GM19468 (cell line): ENCODE measurements at regions not wholly inside any gene's neighbourhood (a gene's known extent, or its start where the extent isn't known, plus 50 kb on each side); places are given as distances from the start of the nearest gene placed in this dataset.

Source experiments
- ATAC-seq: cut with Tn5 transposase; IDR thresholded peaks from one replicate; pipeline ENCODE4 v1.9.1; 2021; ENCODE audit warnings: mild to moderate bottlenecking, moderate library complexity, moderate number of reproducible peaks; ENCODE audit not compliant: unreplicated experiment; ENCODE audit errors: extremely low read depth

DNA sequence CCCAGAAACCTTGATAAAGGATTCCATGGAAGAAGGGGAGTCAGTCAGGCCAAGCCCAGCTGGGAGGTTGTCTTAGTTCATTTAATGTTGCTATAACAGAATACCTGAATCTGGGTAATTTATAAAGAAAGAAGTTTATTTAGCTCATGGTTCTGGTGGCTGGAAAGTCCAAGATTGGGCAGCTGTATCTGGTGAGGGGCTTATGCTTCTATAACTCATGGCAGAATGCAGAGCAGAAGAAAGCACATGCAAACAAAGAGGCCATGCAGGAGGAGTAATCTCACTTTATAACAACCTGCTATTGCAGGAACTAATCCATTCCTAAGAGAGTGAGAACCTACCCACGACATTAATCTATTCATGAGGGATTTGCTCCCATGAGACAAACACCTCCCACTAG, 54.2 kb upstream of the ANKRD1 start:
- no peak for ATAC-seq

DNA sequence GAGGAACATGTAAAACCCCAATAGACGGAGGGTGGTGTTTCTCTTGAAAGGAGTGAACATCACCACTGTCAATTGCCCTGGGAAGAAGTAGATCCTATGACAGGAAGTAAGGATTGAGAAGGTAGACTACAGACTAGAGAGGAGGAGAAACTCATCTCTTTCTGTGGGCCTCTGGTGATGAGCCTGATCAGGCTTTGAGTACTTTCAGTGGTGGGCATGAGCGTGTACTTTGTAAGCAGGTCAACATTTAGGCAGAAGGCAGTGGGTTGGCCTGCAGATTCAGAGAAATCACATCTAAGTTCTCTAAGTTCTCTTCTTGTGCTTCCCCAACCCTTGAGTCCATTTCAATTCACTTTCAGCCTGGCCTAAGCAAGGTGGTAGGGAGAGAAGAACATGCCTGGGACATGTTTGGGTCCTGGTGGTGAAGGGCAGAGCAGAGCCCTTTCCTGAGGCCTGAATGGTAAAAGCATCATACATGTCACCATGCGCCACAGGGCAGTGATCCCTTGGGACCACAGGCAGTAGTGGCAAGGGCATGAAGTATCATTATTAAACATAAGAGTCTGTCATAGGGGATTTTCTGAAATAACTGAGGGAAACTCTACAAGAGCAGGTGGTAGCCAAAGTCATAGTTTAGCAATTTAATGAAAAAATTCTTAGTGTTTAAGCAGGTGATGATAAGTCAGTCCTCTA, 56.4 kb upstream of the ANKRD1 start:
- peak; percentile 25 for ATAC-seq

DNA sequence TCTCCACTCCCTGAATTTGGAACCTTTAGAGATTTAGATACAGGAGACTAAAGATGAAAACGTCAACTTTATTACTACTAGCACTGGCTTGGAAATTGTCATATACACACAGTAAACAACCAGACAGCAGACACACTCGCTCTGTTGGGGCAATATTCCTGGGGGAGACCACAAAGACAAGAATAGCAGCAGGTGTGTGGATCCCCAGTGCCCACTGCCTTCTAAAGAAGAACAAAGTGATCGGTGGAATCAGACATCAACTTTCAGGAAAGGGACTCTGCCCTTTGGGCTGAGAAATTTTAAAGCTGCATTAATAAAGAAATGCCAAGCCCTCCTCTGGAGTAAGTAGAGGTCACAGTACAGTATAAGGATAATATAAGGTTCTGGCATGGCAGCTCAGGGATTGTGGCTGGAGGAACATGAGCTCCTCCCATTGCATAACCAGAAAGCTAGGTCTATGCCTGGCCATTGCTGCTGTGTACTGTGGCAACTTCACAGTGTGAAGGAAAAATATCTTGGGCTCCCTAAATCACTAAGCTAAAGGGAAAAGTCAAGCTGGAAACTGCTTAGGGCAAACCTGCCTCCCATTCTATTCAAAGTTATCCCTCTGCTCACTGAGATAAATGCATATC, 57.1 kb upstream of the ANKRD1 start:
- ATAC-seq: no peak

DNA sequence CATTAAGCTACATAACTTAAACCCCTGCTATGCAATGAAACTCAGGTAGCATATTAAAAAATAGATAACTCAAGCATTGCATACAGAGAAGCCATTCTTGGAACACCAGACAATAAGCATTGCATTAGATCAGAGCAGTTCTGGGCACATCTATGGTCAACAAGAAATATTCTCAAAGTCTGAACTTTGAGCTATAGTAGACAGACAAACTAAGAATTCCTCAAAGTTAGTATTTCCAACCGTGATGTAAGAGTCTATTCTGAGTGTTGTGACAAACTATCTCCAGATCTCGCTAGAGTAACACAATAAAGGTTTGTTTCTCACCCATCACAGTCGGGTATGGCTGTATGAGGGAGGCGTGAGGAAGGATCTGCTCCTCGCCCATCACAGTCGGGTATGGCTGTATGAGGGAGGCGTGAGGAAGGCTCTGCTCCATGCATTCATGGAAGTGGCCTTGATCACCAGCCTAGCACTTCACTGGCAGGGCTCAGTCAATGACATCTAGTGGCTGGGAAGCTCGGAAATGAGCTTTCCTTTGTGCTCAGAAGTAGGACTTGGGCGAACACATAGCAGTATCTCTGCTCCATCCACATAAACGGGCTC, 61.6 kb upstream of the ANKRD1 start:
- no peak for ATAC-seq

DNA sequence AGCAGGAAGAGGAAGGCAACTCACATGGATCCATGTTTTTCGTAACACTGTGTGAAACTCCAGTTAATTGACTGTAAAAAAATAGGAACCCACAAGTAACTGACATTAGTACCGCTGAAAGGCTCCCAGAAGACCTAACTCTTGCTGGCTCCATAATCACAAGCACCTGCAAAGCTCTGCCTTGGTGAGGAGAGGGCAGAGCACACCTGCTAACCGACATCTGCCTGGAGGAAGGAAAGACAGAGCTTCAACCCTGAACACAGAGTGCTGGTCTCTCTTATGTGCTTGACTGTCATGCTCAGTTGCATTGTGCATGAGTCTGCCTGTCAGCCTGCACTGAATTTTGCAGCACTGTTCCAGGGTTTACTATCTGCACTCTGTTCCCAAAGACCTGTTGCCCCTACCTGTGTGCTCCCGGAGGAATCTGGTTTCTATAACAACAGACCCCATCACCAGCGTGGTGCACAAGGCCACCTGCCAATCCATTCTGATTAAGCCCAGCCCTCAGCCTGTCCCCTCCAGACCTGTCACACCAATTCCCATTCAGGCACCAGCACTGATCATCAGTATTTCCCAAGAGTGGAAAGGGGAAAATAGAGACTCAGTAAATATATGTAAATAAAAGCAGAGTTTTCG, 63.1 kb upstream of the ANKRD1 start:
- no peak for ATAC-seq

DNA sequence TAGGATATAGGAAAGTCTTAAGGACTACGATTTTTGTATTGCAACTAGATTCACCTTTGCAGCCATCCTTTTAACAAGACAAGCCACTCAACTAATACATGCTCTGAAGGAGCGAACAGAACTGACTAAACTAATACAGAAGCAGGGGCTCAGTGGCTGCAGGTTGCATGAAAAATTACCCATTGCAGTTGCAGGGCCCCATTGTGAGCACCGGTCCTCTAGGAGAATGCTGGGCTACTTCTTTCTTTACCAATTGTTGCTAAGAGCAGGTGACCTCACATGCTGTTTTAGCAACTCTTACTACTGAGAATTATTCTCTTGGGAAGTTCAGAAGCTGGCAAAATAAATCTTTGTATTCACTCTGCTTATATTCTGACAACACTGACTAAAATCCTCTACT, 64.0 kb upstream of the ANKRD1 start:
- no peak for ATAC-seq

DNA sequence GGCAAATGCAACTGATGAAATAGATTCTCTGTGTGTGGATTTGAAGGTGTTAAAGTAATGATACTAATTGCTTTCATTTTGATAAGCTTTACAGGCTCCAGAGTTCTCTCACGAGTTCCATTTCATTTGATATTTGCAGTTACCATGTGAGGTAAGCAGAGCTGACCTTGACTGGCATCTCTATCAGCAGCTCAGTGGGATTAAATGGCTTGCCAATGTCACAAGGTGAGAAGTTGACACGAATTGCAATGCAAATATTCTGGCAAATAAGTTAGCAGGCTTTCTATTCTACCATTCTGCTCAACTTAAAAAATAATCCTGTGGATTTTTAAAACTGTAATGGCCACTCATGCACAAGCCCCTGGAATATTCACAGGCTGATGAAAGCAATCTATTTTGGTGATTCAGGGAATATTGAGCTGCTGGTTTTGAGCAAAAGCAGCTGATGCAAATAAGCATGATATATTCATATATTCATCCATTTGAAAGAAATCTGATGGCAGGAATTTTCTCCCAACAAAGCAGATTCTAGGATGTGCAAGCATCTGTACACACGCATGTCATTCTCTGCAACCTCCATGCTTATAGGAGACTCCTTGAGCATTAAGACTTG, 64.5 kb upstream of the ANKRD1 start:
- ATAC-seq: no peak

DNA sequence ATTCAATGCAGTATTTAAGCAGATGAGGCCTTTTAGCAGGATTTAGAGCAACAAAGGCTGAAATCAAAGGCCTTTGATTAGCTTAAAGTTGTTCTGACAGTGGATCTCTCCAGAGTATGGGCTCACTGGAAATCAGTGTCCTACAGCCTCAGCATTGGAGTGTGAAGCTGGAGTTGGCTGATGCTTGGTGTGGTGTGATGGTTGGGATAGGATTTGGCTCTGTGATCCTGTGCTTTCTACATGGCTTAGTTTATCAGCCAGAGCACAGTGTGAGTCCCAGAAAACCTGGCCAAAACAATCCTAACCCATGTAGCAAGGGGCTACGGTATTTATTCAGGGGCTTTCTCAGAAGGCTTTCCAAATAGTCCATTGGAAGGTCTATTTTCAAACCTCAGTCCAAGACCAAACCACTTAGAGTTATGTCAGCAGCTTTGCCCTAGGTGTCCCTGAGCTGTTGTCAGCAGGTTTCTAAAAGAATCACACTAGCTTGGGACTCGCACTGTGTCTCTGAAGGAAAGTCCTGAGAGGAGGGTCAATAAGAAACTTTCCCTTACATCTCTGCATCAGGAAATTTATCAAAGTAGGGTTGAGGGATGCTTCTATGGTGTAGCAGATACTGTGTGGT, 65.4 kb upstream of the ANKRD1 start:
- no peak for ATAC-seq

DNA sequence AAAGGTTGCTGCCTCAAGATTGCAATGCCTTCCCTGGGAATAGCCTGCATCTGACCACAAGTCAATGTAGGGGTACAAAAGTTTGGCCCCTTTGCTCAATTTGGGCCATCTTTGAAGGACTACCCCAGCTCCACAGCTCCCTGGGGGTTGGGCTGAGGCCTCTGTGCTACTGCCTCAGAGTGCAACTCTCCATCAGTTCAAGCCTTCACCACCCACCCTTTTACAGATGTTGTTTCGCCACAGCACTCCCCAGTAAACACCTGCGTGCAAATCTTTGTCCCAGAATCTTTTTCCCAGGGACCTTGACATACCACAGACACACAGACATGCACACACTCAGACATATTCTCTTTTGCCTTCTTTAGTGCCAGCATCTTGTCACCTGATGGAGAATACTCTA, 66.0 kb upstream of the ANKRD1 start:
- ATAC-seq: no peak

DNA sequence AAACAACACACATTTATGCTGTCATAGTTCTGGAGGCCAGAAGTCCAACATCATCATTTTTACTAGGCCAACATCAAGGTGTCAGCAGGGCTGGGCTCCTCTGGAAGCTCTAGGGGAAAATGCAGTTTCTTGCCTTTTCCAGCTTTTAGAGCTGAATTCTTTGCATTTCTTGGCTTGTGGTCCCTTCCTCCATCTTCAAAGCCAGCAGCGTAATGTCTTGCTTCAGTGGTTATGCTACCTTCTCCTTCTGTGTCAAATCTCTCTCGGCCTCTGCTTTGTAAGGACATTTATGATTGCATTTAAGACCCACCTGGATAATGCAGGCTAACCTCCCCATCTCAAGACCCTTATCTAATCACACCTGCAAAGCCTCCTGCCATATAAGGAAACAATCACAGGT, 66.5 kb upstream of the ANKRD1 start:
- no peak for ATAC-seq

DNA sequence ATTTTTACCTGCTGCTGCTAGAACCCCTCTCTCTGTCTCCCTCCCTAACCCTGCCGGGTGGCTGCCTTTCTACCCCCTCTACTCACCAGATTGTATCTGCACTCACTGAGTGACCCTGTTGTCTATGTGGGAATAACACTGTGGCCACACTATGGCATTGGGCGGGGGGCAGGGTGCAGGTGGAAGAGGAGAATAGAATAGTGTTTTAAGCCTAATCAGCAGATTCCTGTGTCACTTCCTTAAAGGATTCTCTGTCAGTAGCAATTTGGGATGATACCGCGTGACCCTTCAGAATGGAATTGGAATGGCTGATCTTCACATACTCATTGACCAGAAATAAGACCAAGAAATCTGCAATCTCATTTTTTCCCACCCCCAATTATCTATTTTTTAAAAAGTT, 67.1 kb upstream of the ANKRD1 start:
- no peak for ATAC-seq

DNA sequence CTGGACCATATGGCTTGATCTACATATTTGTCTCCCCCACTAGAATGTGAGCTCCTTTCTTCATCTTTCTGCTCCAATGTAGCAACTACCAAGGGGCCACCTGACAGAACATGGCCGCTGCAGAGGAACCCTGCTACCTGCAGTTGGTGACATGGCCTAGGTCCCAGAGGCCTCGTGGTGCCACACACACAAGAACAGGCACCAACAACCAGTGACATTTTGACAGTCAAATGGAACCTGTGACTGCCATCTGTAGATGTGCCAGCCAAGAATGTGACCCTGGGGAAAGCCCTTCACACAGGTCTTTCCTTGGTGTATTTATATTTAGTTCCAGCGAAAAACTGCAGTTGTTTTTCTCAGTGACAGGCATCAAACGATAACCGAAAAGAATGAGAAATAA, 67.9 kb upstream of the ANKRD1 start:
- ATAC-seq: no peak

DNA sequence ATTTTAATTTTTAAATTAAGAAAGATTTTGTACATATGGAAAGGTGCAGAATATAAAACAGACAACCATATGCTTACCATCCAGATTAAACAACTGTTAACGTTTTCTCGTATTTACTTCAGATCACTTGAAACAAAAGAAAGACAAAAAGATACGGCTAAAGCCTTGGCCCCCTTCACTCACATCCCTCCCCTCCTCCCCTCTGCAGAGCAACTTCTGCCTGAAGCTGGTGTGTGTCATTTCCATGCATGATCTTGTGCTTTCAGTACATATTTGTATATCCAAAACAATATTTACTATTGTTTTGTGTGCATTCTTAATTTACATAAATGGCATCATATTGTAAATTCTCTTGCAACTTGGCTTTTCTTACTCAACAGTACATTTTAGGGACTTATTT, 68.5 kb upstream of the ANKRD1 start:
- ATAC-seq: no peak

DNA sequence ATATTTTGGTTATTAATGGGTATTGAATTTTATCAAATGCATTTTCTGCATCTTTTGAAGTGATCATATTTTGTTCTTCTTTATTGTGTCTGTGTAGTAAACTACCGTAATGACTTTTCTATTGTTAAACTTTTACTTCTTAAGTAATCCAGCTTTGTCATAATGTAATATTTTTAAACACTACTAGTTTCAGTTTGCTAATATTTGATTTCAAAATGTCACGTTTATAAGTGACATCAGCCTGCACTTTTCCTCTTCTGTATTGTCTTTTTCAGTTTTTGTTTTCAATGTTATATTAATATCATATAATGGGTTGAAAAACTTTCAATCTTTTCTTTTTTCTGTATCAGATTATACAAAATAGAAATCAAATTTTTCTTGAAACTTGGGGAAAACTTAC, 71.6 kb upstream of the ANKRD1 start:
- no peak for ATAC-seq

DNA sequence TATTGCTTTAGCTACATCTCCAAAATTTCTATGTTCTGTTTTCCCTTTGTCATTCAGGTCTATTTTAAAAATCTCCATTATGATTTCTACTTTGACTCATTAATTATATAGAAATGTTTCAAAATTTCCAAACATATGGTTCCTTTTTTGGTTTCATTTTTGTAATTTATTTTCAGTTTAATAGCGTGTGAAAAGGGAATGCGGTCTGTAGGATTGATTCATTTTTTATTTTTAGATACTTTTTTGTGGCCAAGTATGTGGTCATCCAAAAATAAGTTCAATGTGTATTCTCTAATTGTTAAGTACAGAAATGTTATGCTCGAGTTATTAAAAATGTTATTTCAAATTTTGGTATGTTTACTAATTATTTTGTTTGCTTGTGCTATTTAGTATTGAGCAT, 72.5 kb upstream of the ANKRD1 start:
- ATAC-seq: no peak

DNA sequence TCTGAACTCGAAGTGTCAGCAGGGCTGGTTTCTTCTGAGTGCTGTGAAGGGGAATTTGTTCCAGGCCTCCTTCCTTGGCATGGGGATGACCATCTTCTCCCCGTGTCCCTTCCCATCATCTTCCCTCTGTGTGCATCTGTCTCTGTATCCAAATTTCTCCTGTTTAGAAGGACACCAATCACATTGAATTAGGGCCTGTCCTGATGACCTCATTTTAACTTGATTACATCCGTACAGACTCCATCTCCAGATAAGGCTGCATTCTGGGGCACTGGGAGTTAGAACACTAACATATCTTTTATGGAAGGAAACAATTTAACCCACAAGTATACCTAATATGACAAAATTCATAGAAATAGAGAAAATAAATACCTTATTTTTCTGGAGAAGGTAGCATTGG, 76.8 kb upstream of the ANKRD1 start:
- no peak for ATAC-seq

DNA sequence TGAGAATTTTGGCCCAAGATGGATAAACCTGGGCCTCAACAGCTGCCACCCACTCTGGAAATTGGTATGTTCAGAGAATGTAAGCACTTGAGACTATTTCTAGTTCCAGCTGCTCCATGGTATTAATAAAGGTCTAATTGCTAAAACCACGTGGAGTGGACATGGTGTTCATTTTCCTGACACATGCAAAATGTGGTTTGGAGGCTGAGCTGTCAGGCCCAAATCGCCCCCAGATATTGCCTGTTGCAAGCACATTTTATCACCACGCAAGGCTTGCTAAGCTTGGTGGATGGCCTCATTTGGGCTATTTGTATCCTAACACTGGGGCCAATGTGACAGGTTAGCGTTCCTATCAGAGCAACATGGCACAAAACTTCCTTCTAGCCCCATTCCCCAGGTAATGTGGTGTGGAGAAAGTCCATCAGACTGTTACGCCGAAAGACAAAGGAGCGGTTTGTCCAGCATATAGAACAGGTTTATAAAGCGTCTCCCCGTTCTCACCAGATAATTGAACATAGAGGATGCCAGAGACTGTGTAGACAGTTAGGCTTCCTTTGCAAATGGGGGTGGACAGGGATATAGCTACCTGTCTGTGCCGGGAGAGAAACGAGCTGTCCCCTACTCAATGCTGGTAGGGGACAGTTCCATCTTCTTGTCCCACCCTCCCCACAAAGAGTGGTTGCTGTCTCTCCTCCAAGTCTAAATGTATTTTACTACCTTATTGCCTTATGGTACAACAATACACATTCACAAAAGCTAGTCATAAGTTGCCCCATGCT, 78.0 kb upstream of the ANKRD1 start:
- no peak for ATAC-seq

DNA sequence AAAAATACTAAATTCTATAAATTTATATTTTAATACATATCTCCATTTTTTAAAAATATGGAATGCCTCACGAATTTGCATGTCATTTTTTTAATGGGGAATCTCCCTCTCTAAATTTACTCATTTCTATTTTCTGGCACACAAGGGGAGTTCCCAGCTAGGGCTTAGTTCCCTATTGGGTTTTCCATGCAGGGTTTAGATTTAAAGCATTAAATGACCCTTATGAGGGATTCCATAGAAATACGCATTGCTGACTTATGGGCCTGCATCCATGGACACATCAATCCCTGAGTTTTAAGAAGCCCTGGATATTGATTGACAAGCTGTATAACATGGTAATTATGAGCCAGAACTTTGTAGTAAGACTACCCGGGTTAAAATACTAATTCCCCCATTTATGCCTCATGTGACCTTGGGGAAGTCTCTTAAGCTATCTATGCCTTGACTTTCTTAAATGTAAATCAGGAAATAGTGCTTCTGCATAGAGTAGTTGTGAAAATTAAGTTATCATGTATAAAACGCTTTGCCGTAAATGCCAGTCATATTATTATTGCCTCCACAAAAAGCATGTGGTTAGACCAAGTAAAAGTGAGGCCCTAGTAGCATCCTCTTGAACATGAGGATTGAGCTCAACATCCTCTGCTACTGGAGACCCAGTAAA, 78.8 kb upstream of the ANKRD1 start:
- ATAC-seq: no peak

DNA sequence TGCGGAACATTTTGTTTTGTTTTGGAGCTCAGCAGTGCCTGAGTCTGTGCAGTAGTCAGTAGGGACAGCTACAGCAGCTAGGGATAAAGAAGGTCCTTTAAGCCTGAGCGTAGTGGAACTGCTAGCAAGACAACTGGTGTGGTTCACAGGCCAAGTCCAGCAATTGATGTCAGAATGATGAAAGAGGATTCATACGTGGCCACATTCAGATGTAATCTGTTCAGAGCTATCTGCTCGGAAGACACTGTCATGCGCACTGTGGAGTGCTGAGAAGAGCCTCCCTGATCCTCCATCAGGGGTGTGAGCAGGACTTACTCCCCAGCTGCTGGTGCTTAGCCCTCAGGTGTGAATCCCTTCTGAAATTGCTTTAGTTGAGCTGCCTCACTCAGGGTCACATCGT, 79.6 kb upstream of the ANKRD1 start:
- no peak for ATAC-seq
